NCI-H2196 treated with DMSO at 0.1 percent for 48 hours (cell line): ENCODE measurements at regions not wholly inside any gene's neighbourhood (a gene's known extent, or its start where the extent isn't known, plus 50 kb on each side); places are given as distances from the start of the nearest gene placed in this dataset.

Experiments
- DNase-seq: peaks from one replicate; lab custom pipeline; 2025; ENCODE audit not compliant: unreplicated experiment; lab: John Stamatoyannopoulos, UW

GRCh38 chr3:118277814-118278213, 756.8 kb downstream of the IGSF11 start:
- DNase-seq, result no peak

DNA sequence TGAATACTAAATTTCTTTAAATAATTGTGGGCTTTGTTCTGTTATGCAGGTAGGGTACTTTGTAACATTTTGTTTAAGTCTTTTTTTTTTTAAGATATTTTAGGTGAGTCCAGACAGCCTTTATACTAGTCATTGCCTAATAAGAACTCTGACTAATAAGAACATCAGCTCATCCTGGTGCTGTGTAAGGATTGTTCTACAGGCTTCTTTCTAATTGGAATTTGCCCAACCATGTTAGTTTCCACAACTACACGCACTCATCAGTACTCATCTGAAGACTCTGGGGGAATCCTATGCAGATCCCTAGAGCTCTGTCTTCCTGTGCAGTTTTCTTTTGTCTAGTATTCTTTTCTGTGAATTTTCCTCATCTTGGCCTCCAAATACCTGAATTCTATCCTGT, 741.8 kb downstream of the IGSF11 start:
- DNase-seq, result no peak

DNA sequence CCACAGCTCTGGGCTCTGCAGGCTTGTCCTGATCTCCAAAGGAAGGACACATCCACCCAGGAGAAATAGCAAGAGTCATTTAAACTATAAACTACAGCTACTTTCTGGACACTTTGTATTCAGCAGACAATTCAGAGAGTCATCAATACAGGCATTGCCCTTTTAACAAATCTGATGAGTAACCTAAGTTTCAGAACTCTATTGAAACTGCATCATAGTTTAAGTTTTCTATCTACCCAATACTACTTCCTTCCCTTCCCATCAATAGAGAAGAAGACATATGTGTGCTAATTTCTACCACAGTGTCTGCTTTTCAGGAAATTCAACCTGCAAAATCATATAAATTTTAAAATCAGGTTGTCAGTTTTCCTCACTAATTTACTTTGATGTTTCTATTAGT, 736.5 kb downstream of the IGSF11 start:
- no peak for DNase-seq

DNA sequence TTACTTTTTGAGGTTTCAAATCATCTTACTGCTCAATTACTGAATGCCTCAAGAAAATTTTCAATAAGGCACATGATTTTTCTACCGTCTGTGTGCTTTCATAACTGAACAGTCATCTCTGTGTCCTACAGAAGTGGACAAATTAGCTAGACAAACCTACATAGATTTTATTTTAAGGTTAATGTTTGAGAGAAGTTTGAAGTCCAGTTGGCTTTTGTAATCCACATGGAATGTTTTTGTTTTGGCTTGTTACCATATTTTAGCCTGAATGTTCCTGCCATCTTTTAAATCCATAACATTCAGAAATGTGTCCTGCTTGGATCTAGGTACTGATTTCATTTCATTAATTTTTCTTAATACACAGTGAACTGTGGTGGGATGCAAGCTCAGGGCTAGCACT, 730.1 kb downstream of the IGSF11 start:
- DNase-seq, result no peak

GRCh38 chr3:118332699-118333098, 701.9 kb downstream of the IGSF11 start:
- DNase-seq, result no peak

GRCh38 chr3:118337649-118338048, 697.0 kb downstream of the IGSF11 start:
- DNase-seq, result no peak

GRCh38 chr3:118347396-118348168, 687.1 kb downstream of the IGSF11 start:
- DNase-seq, result no peak

GRCh38 chr3:118348169-118348557, 686.5 kb downstream of the IGSF11 start:
- no peak for DNase-seq

- DNase-seq, result no peak
Observed at GRCh38 chr3:118354556-118354955, 680.1 kb downstream of the IGSF11 start.

- DNase-seq, result no peak
Observed at GRCh38 chr3:118369892-118370491, 664.7 kb downstream of the IGSF11 start.

DNA sequence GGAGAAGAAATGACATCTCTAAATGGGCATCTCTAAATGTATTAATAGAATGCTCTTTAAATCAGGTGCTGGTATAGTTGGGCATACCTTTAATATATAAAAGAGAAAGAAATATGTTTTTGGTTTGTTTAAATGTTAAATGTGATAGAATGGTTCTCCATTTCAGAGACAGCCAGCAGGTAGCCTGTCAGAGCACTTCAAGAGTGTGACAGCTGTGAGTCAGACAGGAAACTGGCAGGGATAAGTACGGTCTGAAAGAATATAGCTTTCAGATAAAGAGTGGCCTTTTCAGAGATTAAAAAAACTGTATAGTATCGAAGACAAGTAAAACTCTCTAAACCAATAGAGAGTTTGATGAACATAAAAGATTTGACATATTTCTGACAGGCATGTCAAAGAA, 654.1 kb downstream of the IGSF11 start:
- no peak for DNase-seq

DNA sequence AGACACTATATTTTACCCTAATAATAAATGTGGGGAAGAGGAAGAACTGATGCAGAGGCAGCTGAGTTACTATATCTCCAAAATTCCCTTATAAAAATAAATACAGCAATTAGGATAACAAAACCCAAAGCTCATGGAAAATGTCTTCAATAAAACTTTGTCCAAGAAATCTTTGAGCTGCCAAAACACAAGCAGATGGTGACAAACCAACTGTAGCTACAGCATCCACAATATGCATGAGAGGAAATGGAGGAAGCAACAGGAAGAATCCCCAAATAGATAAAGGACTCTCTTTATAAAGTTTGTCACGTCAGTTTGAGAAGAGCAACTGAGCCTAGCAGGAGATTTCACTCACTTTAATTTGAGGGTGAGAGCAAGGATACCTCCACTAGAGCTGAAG, 638.2 kb downstream of the IGSF11 start:
- no peak for DNase-seq

GRCh38 chr3:118400086-118400485, 634.6 kb downstream of the IGSF11 start:
- no peak for DNase-seq

GRCh38 chr3:118400886-118401285, 633.8 kb downstream of the IGSF11 start:
- DNase-seq, result no peak

GRCh38 chr3:118401887-118402286, 632.8 kb downstream of the IGSF11 start:
- no peak for DNase-seq

- no peak for DNase-seq
Observed at GRCh38 chr3:118402971-118403370, 631.7 kb downstream of the IGSF11 start.

DNA sequence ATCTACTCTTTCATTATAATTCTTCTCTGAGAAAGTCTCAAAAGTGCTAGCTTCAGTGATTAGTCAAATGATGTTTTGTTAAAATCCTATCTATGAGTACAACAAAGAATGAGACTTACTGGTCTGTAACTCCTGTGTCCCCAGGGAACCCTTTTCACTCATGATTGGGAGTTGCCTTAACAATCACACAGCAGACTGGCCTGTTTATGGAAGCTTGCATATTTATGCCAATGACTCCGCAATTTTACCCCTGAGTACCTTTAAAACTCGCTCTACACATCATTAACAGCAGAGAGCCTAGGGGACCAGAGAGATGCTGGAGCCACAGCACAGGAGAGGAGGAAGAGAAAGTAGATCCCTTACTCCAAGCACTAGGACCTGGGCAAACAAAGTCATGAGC, 628.1 kb downstream of the IGSF11 start:
- no peak for DNase-seq

DNA sequence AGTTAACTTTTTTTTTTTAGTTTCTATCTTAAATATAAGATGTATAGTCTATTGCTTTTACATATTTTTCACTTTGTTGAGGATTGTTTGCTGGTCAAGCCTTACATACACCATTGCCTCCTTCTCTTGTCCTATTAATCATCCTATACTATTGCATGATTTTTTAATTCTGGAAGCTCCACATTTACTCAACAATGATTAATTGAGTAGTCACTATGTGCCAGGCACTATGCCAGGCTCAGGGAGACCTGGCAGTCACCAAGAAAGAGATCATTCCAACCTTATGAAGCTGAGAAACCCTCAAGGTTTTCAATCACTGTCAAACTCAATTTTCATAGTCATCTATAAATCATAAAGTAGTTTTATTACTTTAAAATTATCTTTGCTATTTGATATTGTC, 626.2 kb downstream of the IGSF11 start:
- no peak for DNase-seq

GRCh38 chr3:118412503-118412902, 622.1 kb downstream of the IGSF11 start:
- DNase-seq, result no peak

DNA sequence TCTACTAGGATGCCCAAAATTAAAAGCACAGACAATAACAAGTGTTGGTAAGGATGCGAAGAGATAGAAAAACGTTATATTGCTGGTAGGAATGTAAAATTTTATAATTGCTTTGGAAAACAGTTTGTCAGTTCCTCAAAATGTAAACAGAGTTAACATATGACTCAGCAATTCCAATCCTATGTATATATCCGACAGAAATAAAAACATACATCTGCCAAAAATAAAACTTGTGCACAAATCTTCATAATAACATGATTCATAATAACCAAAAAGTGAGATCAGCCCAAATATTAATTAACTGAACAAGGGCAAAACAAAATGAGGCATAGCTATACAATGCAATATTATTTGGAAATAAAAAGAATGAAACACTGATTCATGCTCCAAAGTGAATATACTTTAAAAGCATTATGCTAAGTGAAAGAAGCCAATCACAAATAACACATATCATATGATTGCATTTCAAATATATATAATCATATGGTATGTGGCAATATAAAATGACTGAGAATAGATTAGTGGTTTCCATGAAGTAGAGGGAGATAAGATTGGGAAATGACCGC, 609.3 kb downstream of the IGSF11 start:
- DNase-seq, result no peak

- DNase-seq, result no peak
Observed at GRCh38 chr3:118433825-118434224, 600.8 kb downstream of the IGSF11 start.

DNA sequence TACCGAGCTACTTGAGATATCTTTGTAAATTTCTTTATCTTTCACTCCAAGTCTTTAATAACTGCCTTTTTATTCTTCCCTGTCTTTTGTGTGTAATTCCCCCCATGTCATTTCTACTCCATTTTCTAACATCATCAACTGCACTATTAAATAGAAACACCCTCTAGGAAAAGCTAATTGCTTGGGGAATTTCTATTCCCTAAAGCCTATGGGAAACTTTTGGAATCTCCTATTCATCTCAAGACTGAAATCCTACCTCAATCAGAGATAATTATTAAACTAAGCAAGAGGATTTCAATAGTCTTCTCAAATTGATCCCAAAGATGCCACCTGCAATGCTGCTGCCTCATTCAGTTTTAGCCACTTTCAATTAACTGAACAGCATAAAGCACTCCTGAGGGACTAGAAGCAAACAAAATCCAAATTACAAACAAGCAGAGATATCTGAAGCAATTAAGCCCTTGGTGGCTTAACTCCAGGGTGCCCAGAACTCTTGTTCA, 598.7 kb downstream of the IGSF11 start:
- DNase-seq, result no peak
